ENCODE measurements at regions not wholly inside any gene's neighbourhood (a gene's known extent, or its start where the extent isn't known, plus 50 kb on each side); places are given as distances from the start of the nearest gene placed in this dataset.
"Not testable (repeated sequence)": the region's sequence is repeated elsewhere in the genome, so short reads cannot be mapped to it uniquely, and the experiment has no call there.

DNA sequence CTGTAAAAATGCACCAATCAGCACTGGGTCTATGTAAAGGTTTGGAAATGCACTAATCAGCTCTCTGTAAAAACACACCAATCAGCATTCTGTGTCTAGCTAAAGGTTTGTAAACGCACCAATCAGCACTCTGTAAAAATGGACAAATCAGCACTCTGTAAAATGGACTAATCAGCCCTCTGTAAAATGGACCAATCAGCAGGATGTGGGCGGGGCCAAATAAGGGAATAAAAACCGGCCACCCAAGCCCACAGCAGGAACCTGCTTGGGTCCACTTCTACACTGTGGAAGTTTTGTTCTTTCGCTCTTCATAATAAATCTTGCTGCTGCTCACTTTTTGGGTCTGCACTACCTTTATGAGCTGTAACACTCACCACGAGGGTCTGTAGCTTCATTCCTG lies 101.0 kb downstream of the SMC2 start:
- not testable (repeated sequence) for DNase-seq (ENCODE audit: low read depth); H3K4me3 ChIP-seq (ENCODE audit: low read depth, low read length)

DNA sequence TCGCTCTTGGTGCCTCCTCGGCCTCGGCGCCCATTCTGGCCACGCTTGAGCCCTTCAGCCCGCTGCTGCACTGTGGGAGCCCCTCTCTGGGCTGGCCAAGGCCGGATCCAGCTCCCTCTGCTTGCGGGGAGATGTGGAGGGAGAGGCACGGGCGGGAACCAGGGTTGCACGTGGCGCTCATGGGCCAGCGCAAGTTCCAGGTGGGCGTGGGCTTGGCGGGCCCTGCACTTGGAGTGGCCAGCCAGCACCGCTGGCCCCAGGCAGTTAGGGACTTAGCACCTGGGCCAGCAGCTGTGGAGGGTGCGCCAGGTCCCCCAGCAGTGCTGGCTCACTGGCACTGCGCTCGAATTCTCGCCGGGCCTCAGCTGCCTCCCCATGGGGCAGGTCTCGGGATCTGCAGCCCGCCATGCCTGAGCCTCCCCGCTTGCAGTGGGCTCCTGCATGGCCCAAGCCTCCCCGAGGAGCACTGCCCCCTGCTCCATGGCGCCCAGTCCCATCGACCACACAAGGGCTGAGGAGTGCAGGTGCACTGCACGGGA lies 106.4 kb downstream of the SMC2 start:
- no peak overlapping the region for H3K4me3 ChIP-seq (ENCODE audit: low read depth, low read length)
- TF ChIP-seq, protein P1, sequence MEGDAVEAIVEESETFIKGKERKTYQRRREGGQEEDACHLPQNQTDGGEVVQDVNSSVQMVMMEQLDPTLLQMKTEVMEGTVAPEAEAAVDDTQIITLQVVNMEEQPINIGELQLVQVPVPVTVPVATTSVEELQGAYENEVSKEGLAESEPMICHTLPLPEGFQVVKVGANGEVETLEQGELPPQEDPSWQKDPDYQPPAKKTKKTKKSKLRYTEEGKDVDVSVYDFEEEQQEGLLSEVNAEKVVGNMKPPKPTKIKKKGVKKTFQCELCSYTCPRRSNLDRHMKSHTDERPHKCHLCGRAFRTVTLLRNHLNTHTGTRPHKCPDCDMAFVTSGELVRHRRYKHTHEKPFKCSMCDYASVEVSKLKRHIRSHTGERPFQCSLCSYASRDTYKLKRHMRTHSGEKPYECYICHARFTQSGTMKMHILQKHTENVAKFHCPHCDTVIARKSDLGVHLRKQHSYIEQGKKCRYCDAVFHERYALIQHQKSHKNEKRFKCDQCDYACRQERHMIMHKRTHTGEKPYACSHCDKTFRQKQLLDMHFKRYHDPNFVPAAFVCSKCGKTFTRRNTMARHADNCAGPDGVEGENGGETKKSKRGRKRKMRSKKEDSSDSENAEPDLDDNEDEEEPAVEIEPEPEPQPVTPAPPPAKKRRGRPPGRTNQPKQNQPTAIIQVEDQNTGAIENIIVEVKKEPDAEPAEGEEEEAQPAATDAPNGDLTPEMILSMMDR (IDR thresholded peaks at IDR 0.05; ENCODE audit: insufficient read depth, low read depth, low read length, missing control alignments), result no peak
- no peak for DNase-seq (ENCODE audit: low read depth)

- DNase-seq (ENCODE audit: low read depth), result no peak
- no peak overlapping the region for H3K4me3 ChIP-seq (ENCODE audit: low read depth, low read length)
- TF ChIP-seq, protein P1 (IDR thresholded peaks at IDR 0.05; ENCODE audit: insufficient read depth, low read depth, low read length, missing control alignments), result no peak
These were observed 112.7 kb downstream of the SMC2 start for GRCh38 chr9:104206766-104207165.

DNA sequence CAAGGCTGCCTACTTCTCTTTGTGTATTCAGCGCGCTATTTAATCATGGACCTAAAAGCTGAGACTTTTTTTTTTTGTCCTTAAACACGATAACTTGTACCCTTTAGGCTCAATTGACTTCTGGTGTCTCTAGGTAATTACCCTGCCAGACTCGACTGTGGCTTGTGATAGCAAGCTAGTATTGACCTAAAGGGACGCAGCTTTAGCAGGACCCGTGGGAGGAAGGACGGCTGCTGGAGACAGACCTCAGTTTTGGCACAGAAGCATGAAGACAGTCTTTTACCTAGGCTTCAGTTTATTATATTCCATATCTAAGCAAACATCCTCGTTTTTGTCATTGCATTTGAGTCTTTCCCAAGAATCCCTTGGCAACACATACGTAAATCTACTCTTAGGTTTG lies 115.3 kb downstream of the SMC2 start:
- no peak overlapping the region for H3K4me3 ChIP-seq (ENCODE audit: low read depth, low read length)
- TF ChIP-seq, protein P1 (IDR thresholded peaks at IDR 0.05; ENCODE audit: insufficient read depth, low read depth, low read length, missing control alignments), result no peak
- no peak for DNase-seq (ENCODE audit: low read depth)

GRCh38 chr9:104227108-104227507 lies 133.0 kb downstream of the SMC2 start:
- H3K4me3 ChIP-seq (ENCODE audit: low read depth, low read length), result no peak overlapping the region
- TF ChIP-seq, protein P1 (IDR thresholded peaks at IDR 0.05; ENCODE audit: insufficient read depth, low read depth, low read length, missing control alignments), result no peak
- no peak for DNase-seq (ENCODE audit: low read depth)

- DNase-seq (ENCODE audit: low read depth), result no peak
- TF ChIP-seq, protein P1 (IDR thresholded peaks at IDR 0.05; ENCODE audit: insufficient read depth, low read depth, low read length, missing control alignments), result no peak
- no peak overlapping the region for H3K4me3 ChIP-seq (ENCODE audit: low read depth, low read length)
These were observed 138.8 kb downstream of the SMC2 start for GRCh38 chr9:104232781-104233341.

DNA sequence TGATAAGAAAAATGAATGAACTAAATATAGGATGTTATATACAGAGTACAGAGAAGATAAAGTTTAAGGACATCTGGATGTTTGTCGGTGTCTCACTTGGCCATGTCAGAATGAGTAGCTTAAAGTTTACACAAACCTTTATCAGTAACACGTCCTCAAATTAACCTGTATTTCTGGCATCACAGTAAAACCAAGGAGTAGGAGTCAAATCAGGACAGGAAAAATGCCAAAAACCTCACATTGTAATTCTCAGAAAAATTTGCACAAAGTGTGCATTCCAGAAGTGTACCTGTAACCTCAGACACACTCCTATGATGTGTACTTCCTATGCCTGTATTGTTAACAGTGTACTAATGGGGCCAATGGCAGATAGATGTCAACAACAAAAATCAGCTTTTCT lies 139.3 kb downstream of the SMC2 start:
- TF ChIP-seq, protein P1 (IDR thresholded peaks at IDR 0.05; ENCODE audit: insufficient read depth, low read depth, low read length, missing control alignments), result no peak
- DNase-seq (ENCODE audit: low read depth), result no peak
- no peak overlapping the region for H3K4me3 ChIP-seq (ENCODE audit: low read depth, low read length)

DNA sequence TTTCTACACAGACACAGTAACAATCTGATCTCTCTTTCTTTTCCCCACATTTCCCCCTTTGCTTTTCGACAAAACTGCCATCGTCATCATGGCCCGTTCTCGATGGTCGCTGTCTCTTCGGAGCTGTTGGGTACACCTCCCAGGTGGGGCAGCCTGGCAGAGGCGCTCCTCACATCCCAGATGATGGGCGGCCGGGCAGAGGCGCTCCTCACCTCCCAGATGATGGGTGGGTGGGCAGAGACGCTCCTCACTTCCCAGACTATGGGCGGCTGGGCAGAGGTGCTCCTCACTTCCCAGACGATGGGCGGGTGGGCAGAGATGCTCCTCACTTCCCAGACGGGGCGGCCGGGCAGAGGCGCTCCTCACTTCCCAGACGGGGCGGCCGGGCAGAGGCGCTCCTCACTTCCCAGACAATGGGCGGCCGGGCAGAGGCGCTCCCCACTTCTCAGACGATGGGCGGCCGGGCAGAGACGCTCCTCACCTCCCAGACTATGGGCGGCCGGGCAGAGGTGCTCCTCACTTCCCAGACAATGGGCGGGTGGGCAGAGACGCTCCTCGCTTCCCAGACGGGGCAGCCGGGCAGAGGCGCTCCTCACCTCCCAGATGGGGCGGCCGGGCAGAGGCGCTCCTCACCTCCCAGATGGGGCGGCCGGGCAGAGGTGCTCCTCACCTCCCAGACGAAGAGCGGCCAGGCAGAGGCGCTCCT lies 140.7 kb downstream of the SMC2 start:
- not testable (repeated sequence) for DNase-seq (ENCODE audit: low read depth); H3K4me3 ChIP-seq (ENCODE audit: low read depth, low read length)

- not testable (repeated sequence) for H3K4me3 ChIP-seq (ENCODE audit: low read depth, low read length); DNase-seq (ENCODE audit: low read depth)
These were observed 141.4 kb downstream of the SMC2 start for GRCh38 chr9:104235347-104236120.
